WTC11 (cell line): ENCODE measurements at regions not wholly inside any gene's neighbourhood (a gene's known extent, or its start where the extent isn't known, plus 50 kb on each side); places are given as distances from the start of the nearest gene placed in this dataset.

ENCODE experiments used
- ATAC-seq: fragments of 200-7000 bp; cut with Tn5 transposase; 2 replicates; pipeline ENCODE4 v1.10.0; 2021; ENCODE audit warnings: mild to moderate bottlenecking, moderate library complexity
- CTCF ChIA-PET: fragments of 300-600 bp; sonication (Branson Sonifier 250); formaldehyde crosslinking; loops from one replicate; lab custom pipeline; 2021; ENCODE audit warnings: antibody characterized with exemption; lab: Charles Lee
- POLR2A ChIA-PET: fragments of 350-600 bp; sonication (Branson Sonifier 250); formaldehyde crosslinking; loops from one replicate; lab custom pipeline; 2021; ENCODE audit warnings: antibody characterized with exemption; lab: Charles Lee
- DNase-seq: peaks from one replicate; pipeline ENCODE4 v3.0.0; 2021; ENCODE audit warnings: low spot score
- H3K27ac Mint-ChIP-seq: 2 replicates; pipeline ENCODE4 v1.8.0; 2021; ENCODE audit warnings: mixed read lengths
- H3K27me3 Mint-ChIP-seq: 2 replicates; pipeline ENCODE4 v1.8.0; 2021; ENCODE audit warnings: low read depth, mild to moderate bottlenecking, moderate library complexity, mixed read lengths
- H3K36me3 Mint-ChIP-seq: 2 replicates; pipeline ENCODE4 v1.8.0; 2021; ENCODE audit warnings: mixed read lengths
- H3K4me1 Mint-ChIP-seq: 2 replicates; pipeline ENCODE4 v1.8.0; 2022; ENCODE audit warnings: mixed read lengths
- H3K4me3 Mint-ChIP-seq: 2 replicates; pipeline ENCODE4 v1.8.0; 2021; ENCODE audit warnings: mild to moderate bottlenecking, moderate library complexity, mixed read lengths
- H3K9me3 Mint-ChIP-seq: 2 replicates; pipeline ENCODE4 v1.8.0; 2021; ENCODE audit warnings: mixed read lengths
- ESRRA ChIP-seq: sonication (generic); formaldehyde crosslinking; IDR thresholded peaks from 2 replicates; pipeline ENCODE4 v1.8.1; 2022; ENCODE audit warnings: mild to moderate bottlenecking, missing genetic modification reagents, borderline replicate concordance
- FOXP1 ChIP-seq: sonication (generic); formaldehyde crosslinking; IDR thresholded peaks from 2 replicates; pipeline ENCODE4 v1.8.0; 2022; ENCODE audit warnings: missing genetic modification reagents, mild to moderate bottlenecking, moderate library complexity, borderline replicate concordance
- GABPB1 ChIP-seq: sonication (generic); formaldehyde crosslinking; IDR thresholded peaks from 2 replicates; pipeline ENCODE4 v1.8.1; 2023; ENCODE audit warnings: mild to moderate bottlenecking, missing genetic modification reagents
- GRHL2 ChIP-seq: fragments of 250-450 bp; sonication (Bioruptor Pico); IDR thresholded peaks from 2 replicates; pipeline ENCODE4 v1.8.0; 2022; ENCODE audit warnings: mild to moderate bottlenecking, moderate library complexity; ENCODE audit not compliant: insufficient replicate concordance, severe bottlenecking
- GTF2I ChIP-seq: fragments of 250-450 bp; sonication (Bioruptor Pico); conservative IDR thresholded peaks from 2 replicates; pipeline ENCODE4 v1.4.0; 2021; ENCODE audit warnings: mild to moderate bottlenecking
- HMGXB4 ChIP-seq: sonication (generic); formaldehyde crosslinking; IDR thresholded peaks from 2 replicates; pipeline ENCODE4 v1.8.1; 2023; ENCODE audit warnings: mild to moderate bottlenecking, moderate library complexity, missing genetic modification reagents
- JAZF1 ChIP-seq: fragments of 250-450 bp; sonication (Bioruptor Pico); IDR thresholded peaks from 2 replicates; pipeline ENCODE4 v1.9.0; 2021; ENCODE audit warnings: moderate library complexity, mild to moderate bottlenecking, inconsistent platforms
- KAT7 ChIP-seq: sonication (generic); formaldehyde crosslinking; IDR thresholded peaks from 2 replicates; pipeline ENCODE4 v1.8.1; 2023; ENCODE audit warnings: missing genetic modification reagents, mild to moderate bottlenecking, borderline replicate concordance
- NR1H2 ChIP-seq: sonication (generic); formaldehyde crosslinking; IDR thresholded peaks from 2 replicates; pipeline ENCODE4 v1.9.0; 2021; ENCODE audit warnings: mild to moderate bottlenecking, moderate library complexity, missing genetic modification reagents
- OVOL2 ChIP-seq: fragments of 250-450 bp; sonication (Bioruptor Pico); IDR thresholded peaks from 2 replicates; pipeline ENCODE4 v1.9.0; 2021; ENCODE audit warnings: mild to moderate bottlenecking, borderline replicate concordance
- SOX15 ChIP-seq: fragments of 250-450 bp; sonication (Bioruptor Pico); IDR thresholded peaks from 2 replicates; pipeline ENCODE4 v1.9.0; 2021; ENCODE audit warnings: mild to moderate bottlenecking
- TEAD1 ChIP-seq: sonication (generic); formaldehyde crosslinking; IDR thresholded peaks from 2 replicates; pipeline ENCODE4 v1.8.0; 2022; ENCODE audit warnings: mild to moderate bottlenecking, missing genetic modification reagents
- TEAD4 ChIP-seq: sonication (generic); formaldehyde crosslinking; IDR thresholded peaks from 2 replicates; pipeline ENCODE4 v1.8.0; 2022; ENCODE audit warnings: mild to moderate bottlenecking, missing genetic modification reagents
- ZBTB21 ChIP-seq: sonication (generic); formaldehyde crosslinking; IDR thresholded peaks from 2 replicates; pipeline ENCODE4 v1.8.1; 2023; ENCODE audit warnings: mild to moderate bottlenecking, missing genetic modification reagents, borderline replicate concordance
- ZNF232 ChIP-seq: sonication (generic); formaldehyde crosslinking; IDR thresholded peaks from 2 replicates; pipeline ENCODE4 v1.8.0; 2022; ENCODE audit warnings: mild to moderate bottlenecking, missing genetic modification reagents
- ZNF263 ChIP-seq: sonication (generic); formaldehyde crosslinking; IDR thresholded peaks from 2 replicates; pipeline ENCODE4 v1.8.1; 2022; ENCODE audit warnings: low read depth, mild to moderate bottlenecking, moderate library complexity, missing genetic modification reagents
- ZNF416 ChIP-seq: fragments of 250-450 bp; sonication (Bioruptor Pico); IDR thresholded peaks from 2 replicates; pipeline ENCODE4 v1.9.0; 2021; ENCODE audit warnings: mild to moderate bottlenecking, inconsistent platforms
- TF ChIP-seq, protein P1 (sequence below): sonication (generic); formaldehyde crosslinking; IDR thresholded peaks from 2 replicates; pipeline ENCODE4 v1.8.0; 2022; ENCODE audit warnings: mild to moderate bottlenecking, missing genetic modification reagents
- TF ChIP-seq, protein P2 (sequence below): fragments of 250-450 bp; sonication (Bioruptor Pico); IDR thresholded peaks from 2 replicates; pipeline ENCODE4 v2.1.2; 2022; ENCODE audit warnings: mild to moderate bottlenecking, moderate library complexity
- TF ChIP-seq, protein P3 (sequence below): fragments of 200-600 bp; IDR thresholded peaks from 2 replicates; pipeline ENCODE4 v1.8.0; 2022; ENCODE audit warnings: antibody characterized with exemption
- TF ChIP-seq, protein P4 (sequence below): sonication (generic); formaldehyde crosslinking; IDR thresholded peaks from 2 replicates; pipeline ENCODE4 v1.8.0; 2023; ENCODE audit warnings: missing genetic modification reagents
- TF ChIP-seq, protein P5 (sequence below): sonication (generic); formaldehyde crosslinking; IDR thresholded peaks from 2 replicates; pipeline ENCODE4 v1.8.1; 2023; ENCODE audit warnings: mild to moderate bottlenecking, missing genetic modification reagents
- TF ChIP-seq, protein P6 (sequence below): sonication (generic); formaldehyde crosslinking; IDR thresholded peaks from 2 replicates; pipeline ENCODE4 v1.8.1; 2023; ENCODE audit warnings: mild to moderate bottlenecking, missing genetic modification reagents

- no peak for TF ChIP-seq JAZF1 (CRISPR knock-in tag)
- no peak for TF ChIP-seq ZNF232
- TF ChIP-seq GTF2I (CRISPR knock-in tag) = no peak
Measured at GRCh38 chr21:15254111-15254510, 189.3 kb upstream of the NRIP1 start (continued).

GRCh38 chr21:15255261-15255660 is 190.5 kb upstream of the NRIP1 start:
- ChIA-PET POLR2A (no interaction called here), CTCF (no interaction called here)
- no peak for ATAC-seq
- Mint-ChIP-seq H3K36me3 (no peaks in the 10 kb centered on the region), H3K27ac (no peak overlapping the region), H3K9me3 (peaks cover 3% of the 10 kb centered on the region; the same call in 1 of the 2 replicates), H3K27me3 (peaks cover 5% of the 10 kb centered on the region; the same call in 1 of the 2 replicates), H3K4me3 (no peak overlapping the region), H3K4me1 (no peaks in the 10 kb centered on the region)
- TF ChIP-seq, protein P1, sequence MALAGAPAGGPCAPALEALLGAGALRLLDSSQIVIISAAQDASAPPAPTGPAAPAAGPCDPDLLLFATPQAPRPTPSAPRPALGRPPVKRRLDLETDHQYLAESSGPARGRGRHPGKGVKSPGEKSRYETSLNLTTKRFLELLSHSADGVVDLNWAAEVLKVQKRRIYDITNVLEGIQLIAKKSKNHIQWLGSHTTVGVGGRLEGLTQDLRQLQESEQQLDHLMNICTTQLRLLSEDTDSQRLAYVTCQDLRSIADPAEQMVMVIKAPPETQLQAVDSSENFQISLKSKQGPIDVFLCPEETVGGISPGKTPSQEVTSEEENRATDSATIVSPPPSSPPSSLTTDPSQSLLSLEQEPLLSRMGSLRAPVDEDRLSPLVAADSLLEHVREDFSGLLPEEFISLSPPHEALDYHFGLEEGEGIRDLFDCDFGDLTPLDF (CRISPR knock-in tag) = no peak
- no peak for TF ChIP-seq GRHL2 (CRISPR knock-in tag)
- TF ChIP-seq, protein P2, sequence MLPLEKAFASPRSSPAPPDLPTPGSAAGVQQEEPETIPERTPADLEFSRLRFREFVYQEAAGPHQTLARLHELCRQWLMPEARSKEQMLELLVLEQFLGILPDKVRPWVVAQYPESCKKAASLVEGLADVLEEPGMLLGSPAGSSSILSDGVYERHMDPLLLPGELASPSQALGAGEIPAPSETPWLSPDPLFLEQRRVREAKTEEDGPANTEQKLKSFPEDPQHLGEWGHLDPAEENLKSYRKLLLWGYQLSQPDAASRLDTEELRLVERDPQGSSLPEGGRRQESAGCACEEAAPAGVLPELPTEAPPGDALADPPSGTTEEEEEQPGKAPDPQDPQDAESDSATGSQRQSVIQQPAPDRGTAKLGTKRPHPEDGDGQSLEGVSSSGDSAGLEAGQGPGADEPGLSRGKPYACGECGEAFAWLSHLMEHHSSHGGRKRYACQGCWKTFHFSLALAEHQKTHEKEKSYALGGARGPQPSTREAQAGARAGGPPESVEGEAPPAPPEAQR (CRISPR knock-in tag) = no peak
- TF ChIP-seq KAT7 (CRISPR knock-in tag) = no peak
- TF ChIP-seq, protein P3, sequence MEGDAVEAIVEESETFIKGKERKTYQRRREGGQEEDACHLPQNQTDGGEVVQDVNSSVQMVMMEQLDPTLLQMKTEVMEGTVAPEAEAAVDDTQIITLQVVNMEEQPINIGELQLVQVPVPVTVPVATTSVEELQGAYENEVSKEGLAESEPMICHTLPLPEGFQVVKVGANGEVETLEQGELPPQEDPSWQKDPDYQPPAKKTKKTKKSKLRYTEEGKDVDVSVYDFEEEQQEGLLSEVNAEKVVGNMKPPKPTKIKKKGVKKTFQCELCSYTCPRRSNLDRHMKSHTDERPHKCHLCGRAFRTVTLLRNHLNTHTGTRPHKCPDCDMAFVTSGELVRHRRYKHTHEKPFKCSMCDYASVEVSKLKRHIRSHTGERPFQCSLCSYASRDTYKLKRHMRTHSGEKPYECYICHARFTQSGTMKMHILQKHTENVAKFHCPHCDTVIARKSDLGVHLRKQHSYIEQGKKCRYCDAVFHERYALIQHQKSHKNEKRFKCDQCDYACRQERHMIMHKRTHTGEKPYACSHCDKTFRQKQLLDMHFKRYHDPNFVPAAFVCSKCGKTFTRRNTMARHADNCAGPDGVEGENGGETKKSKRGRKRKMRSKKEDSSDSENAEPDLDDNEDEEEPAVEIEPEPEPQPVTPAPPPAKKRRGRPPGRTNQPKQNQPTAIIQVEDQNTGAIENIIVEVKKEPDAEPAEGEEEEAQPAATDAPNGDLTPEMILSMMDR = no peak
- TF ChIP-seq ZNF263 (CRISPR knock-in tag) = no peak
- no peak for TF ChIP-seq ZNF416 (CRISPR knock-in tag)
- TF ChIP-seq, protein P4, sequence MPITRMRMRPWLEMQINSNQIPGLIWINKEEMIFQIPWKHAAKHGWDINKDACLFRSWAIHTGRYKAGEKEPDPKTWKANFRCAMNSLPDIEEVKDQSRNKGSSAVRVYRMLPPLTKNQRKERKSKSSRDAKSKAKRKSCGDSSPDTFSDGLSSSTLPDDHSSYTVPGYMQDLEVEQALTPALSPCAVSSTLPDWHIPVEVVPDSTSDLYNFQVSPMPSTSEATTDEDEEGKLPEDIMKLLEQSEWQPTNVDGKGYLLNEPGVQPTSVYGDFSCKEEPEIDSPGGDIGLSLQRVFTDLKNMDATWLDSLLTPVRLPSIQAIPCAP (CRISPR knock-in tag) = no peak
- TF ChIP-seq HMGXB4 (CRISPR knock-in tag) = no peak
- TF ChIP-seq FOXP1 (CRISPR knock-in tag) = no peak
- TF ChIP-seq JAZF1 (CRISPR knock-in tag) = no peak
- no peak for TF ChIP-seq GABPB1
- TF ChIP-seq SOX15 (CRISPR knock-in tag) = no peak
- TF ChIP-seq NR1H2 = no peak
- no peak for TF ChIP-seq ZNF232
- TF ChIP-seq ESRRA (CRISPR knock-in tag) = no peak
- DNase-seq = no peak

GRCh38 chr21:15255763-15256162 is 191.0 kb upstream of the NRIP1 start:
- peaks cover 5% of the 10 kb centered on the region; the same call in 1 of the 2 replicates for H3K27me3 Mint-ChIP-seq
- ATAC-seq (no peak), DNase-seq (no peak)
- H3K4me3 Mint-ChIP-seq = no peak overlapping the region
- no peaks in the 10 kb centered on the region for H3K36me3 Mint-ChIP-seq
- ChIA-PET CTCF (interaction anchor here (0.7 kb wide), 1 partner anchor 164 kb away, joined by 4 read pairs; no protein-coding TSS in a partner anchor), POLR2A (no interaction called here)
- H3K27ac Mint-ChIP-seq = no peak overlapping the region
- H3K4me1 Mint-ChIP-seq = no peaks in the 10 kb centered on the region
- peaks cover 3% of the 10 kb centered on the region; the same call in 1 of the 2 replicates for H3K9me3 Mint-ChIP-seq
- TF ChIP-seq TEAD1 (CRISPR knock-in tag) = no peak
- TF ChIP-seq TEAD4 (CRISPR knock-in tag) = no peak
- TF ChIP-seq, protein P5, sequence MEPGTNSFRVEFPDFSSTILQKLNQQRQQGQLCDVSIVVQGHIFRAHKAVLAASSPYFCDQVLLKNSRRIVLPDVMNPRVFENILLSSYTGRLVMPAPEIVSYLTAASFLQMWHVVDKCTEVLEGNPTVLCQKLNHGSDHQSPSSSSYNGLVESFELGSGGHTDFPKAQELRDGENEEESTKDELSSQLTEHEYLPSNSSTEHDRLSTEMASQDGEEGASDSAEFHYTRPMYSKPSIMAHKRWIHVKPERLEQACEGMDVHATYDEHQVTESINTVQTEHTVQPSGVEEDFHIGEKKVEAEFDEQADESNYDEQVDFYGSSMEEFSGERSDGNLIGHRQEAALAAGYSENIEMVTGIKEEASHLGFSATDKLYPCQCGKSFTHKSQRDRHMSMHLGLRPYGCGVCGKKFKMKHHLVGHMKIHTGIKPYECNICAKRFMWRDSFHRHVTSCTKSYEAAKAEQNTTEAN (CRISPR knock-in tag) = no peak
- no peak for TF ChIP-seq ZBTB21 (CRISPR knock-in tag)
- no peak for TF ChIP-seq OVOL2 (CRISPR knock-in tag)
- TF ChIP-seq, protein P6, sequence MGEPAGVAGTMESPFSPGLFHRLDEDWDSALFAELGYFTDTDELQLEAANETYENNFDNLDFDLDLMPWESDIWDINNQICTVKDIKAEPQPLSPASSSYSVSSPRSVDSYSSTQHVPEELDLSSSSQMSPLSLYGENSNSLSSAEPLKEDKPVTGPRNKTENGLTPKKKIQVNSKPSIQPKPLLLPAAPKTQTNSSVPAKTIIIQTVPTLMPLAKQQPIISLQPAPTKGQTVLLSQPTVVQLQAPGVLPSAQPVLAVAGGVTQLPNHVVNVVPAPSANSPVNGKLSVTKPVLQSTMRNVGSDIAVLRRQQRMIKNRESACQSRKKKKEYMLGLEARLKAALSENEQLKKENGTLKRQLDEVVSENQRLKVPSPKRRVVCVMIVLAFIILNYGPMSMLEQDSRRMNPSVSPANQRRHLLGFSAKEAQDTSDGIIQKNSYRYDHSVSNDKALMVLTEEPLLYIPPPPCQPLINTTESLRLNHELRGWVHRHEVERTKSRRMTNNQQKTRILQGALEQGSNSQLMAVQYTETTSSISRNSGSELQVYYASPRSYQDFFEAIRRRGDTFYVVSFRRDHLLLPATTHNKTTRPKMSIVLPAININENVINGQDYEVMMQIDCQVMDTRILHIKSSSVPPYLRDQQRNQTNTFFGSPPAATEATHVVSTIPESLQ (CRISPR knock-in tag) = no peak
